Endothelial cell of umbilical vein (primary cell): ENCODE measurements at regions not wholly inside any gene's neighbourhood (a gene's known extent, or its start where the extent isn't known, plus 50 kb on each side); places are given as distances from the start of the nearest gene placed in this dataset.

Experiments used
- BruUV-seq: library from RNA; stranded (reverse); fragments of 400-500 nt; replicated peaks from 2 replicates; lab custom pipeline; 2021; lab: Mats Ljungman, UMichigan
- CTCF ChIA-PET: fragments of 300-600, 350-600 bp; sonication (Branson Sonifier 250); formaldehyde crosslinking; loops from one replicate; lab custom pipeline; 2021; ENCODE audit warnings: antibody characterized with exemption, inconsistent platforms; lab: Charles Lee
- POLR2A ChIA-PET: fragments of 300-600, 350-600 bp; sonication (Branson Sonifier 250); formaldehyde crosslinking; loops from one replicate; lab custom pipeline; 2021; ENCODE audit warnings: antibody characterized with exemption, inconsistent platforms; lab: Charles Lee
- DNase-seq: peaks from one replicate; pipeline ENCODE4 v3.0.0-alpha.2; 2011; ENCODE audit warnings: low read depth, low spot score
- FAIRE-seq: peaks from 2 replicates; lab custom pipeline; 2011; peaks lifted over from hg19 to GRCh38; lab: Jason Lieb, UNC
- H2AFZ ChIP-seq: 2 replicates; pipeline ENCODE4 v1.6.0; 2012; ENCODE audit warnings: low read depth, low read length, control low read depth, inconsistent platforms
- H3K27ac ChIP-seq: 2 replicates; pipeline ENCODE4 v1.5.1; 2011; ENCODE audit warnings: low read depth, mild to moderate bottlenecking, control low read depth, low read length, moderate library complexity; ENCODE audit not compliant: insufficient read depth
- H3K27me3 ChIP-seq, 2 experiments: 2 replicates each; pipeline versions ENCODE4 v1.6.0 to v1.6.1; 2011; ENCODE audit warnings: low read length in 2 of 2, mixed read lengths in 1 of 2; ENCODE audit not compliant: control insufficient read depth in 2 of 2, insufficient read depth in 2 of 2
- H3K36me3 ChIP-seq, 2 experiments: 2 replicates in 1 of 2; 3 replicates in 1 of 2; pipeline ENCODE4 v1.5.1; 2011; ENCODE audit warnings: low read length in 2 of 2, mild to moderate bottlenecking in 1 of 2, moderate library complexity in 1 of 2; ENCODE audit not compliant: control insufficient read depth in 2 of 2, insufficient read depth in 2 of 2; ENCODE audit errors: extremely low read depth in 1 of 2
- H3K4me1 ChIP-seq: 3 replicates; pipeline ENCODE4 v1.5.1; 2011; ENCODE audit warnings: mild to moderate bottlenecking, low read length; ENCODE audit not compliant: control insufficient read depth, insufficient read depth; ENCODE audit errors: extremely low read depth
- H3K4me2 ChIP-seq: 2 replicates; pipeline ENCODE4 v1.6.1; 2011; ENCODE audit warnings: low read length, control low read depth, mixed read lengths; ENCODE audit not compliant: insufficient read depth
- H3K4me3 ChIP-seq, 3 experiments: fragments of 200-600 bp in 1 of 3; sonication (generic), shearing (Covaris generic) in 1 of 3; replicated peaks in 1 of 3; 2 replicates each; pipeline ENCODE4 v1.5.1; 2011 to 2016; ENCODE audit warnings: control low read depth in 3 of 3, low read length in 3 of 3, mild to moderate bottlenecking in 2 of 3, inconsistent platforms in 1 of 3, low read depth in 1 of 3, moderate library complexity in 1 of 3; ENCODE audit not compliant: insufficient read depth in 1 of 3
- H3K79me2 ChIP-seq: 2 replicates; pipeline ENCODE4 v1.6.0; 2012; ENCODE audit warnings: low read length, inconsistent platforms; ENCODE audit not compliant: control insufficient read depth, insufficient read depth
- H3K9ac ChIP-seq: replicated peaks from 2 replicates; pipeline ENCODE3; 2011; ENCODE audit warnings: low read length, control low read depth; ENCODE audit not compliant: insufficient read depth; ENCODE audit errors: extremely low read depth
- H3K9me1 ChIP-seq: replicated peaks from 3 replicates; pipeline ENCODE4 v1.6.0; 2011; ENCODE audit warnings: mild to moderate bottlenecking, low read length; ENCODE audit not compliant: control insufficient read depth, insufficient read depth; ENCODE audit errors: extremely low read depth
- H3K9me3 ChIP-seq: replicated peaks from 2 replicates; pipeline ENCODE4 v1.5.1; 2012; ENCODE audit warnings: low read length, inconsistent platforms; ENCODE audit not compliant: control insufficient read depth, insufficient read depth
- H4K20me1 ChIP-seq: replicated peaks from 2 replicates; pipeline ENCODE3; 2011; ENCODE audit warnings: mild to moderate bottlenecking, low read length; ENCODE audit not compliant: control insufficient read depth, insufficient read depth; ENCODE audit errors: extremely low read depth
- CTCF ChIP-seq, 2 donors: IDR thresholded peaks; 1 replicate in 1 of 2; 2 replicates in 1 of 2; pipeline ENCODE4 v1.5.1; 2011; ENCODE audit warnings: low read length in 2 of 2, mild to moderate bottlenecking in 2 of 2, moderate library complexity in 2 of 2, control low read depth in 1 of 2, inconsistent platforms in 1 of 2, low read depth in 1 of 2; ENCODE audit not compliant: insufficient read depth in 1 of 2; ENCODE audit errors: extremely low read depth in 1 of 2
- EZH2 ChIP-seq: IDR thresholded peaks from 2 replicates; pipeline ENCODE4 v1.6.1; 2012; ENCODE audit warnings: borderline replicate concordance, low read depth, mild to moderate bottlenecking, moderate library complexity, low read length, inconsistent platforms; ENCODE audit not compliant: severe bottlenecking
- FOS ChIP-seq: IDR thresholded peaks from 2 replicates; pipeline ENCODE4 v1.6.1; 2011; ENCODE audit warnings: mild to moderate bottlenecking, low read length, moderate library complexity, borderline replicate concordance; ENCODE audit not compliant: insufficient read depth
- GATA2 ChIP-seq: IDR thresholded peaks from 2 replicates; pipeline ENCODE4 v1.7.0; 2011; ENCODE audit warnings: low read depth, mild to moderate bottlenecking, moderate library complexity, mixed read lengths, low read length; ENCODE audit not compliant: insufficient read length, insufficient read depth
- JUN ChIP-seq: IDR thresholded peaks from 2 replicates; pipeline ENCODE4 v1.6.1; 2011; ENCODE audit warnings: borderline replicate concordance, low read depth; ENCODE audit not compliant: insufficient read length, insufficient read depth
- MAX ChIP-seq: IDR thresholded peaks from 2 replicates; pipeline ENCODE4 v1.6.1; 2011; ENCODE audit not compliant: insufficient read depth, insufficient read length
- MYC ChIP-seq: IDR thresholded peaks from one replicate; pipeline ENCODE4 v1.6.1; 2011; ENCODE audit warnings: mild to moderate bottlenecking, low read depth, low read length
- POLR2A ChIP-seq: IDR thresholded peaks from 2 replicates; pipeline ENCODE4 v1.6.1; 2012; ENCODE audit warnings: low read depth, mild to moderate bottlenecking, control low read depth, low read length
- POLR2AphosphoS5 ChIP-seq: IDR thresholded peaks from 2 replicates; pipeline ENCODE4 v1.6.1; 2012; ENCODE audit warnings: low read depth, mild to moderate bottlenecking, control low read depth, low read length, moderate library complexity; ENCODE audit not compliant: insufficient read depth
- dilution Hi-C: fragments of 300-500 bp; cut with MboI; formaldehyde crosslinking; loops from one replicate; pipeline ENCODE4 v1.15.0; 2019; ENCODE audit warnings: low sequenced_read_pairs; ENCODE audit not compliant: extremely low pct_ligation_motif_present
- intact Hi-C: fragments of 100-400 bp; cut with micrococcal nuclease; formaldehyde crosslinking; loops from one replicate; pipeline ENCODE4 v1.10.0; 2022

DNA sequence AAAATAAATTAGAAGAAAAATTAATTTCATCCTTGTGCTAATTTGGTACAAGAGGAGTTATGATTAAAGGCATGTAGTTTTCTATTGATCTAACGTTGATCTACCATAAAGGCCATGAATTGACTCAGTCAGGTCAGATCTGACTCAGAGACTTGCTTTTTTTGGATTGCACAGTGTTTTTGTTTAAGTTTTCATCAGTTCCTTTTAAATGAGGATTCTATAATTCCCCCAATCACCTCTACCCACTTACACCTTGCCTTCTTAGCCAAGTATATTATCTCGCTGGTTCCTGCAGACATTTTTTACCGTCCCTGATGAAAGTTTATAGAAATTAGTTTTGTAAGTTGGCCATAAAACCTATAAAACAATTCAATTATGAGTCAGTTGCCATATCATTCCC, 132.4 kb upstream of the PALS2 start:
- TF ChIP-seq JUN (no peak), EZH2 (no peak), MAX (no peak), CTCF (IDR thresholded peaks at IDR 0.05; ENCODE audit: extremely low read depth in 1 of 2, insufficient read depth in 1 of 2, low read depth in 1 of 2, low read length in 2 of 2) (no peak)
- FAIRE-seq (no peak), DNase-seq (no peak)
- Histone ChIP-seq H3K9me1 (no peaks in the 10 kb centered on the region), H3K9ac (no peak overlapping the region), H3K9me3 (no peaks in the 10 kb centered on the region), H3K79me2 (no peaks in the 10 kb centered on the region), H3K27me3 (no peaks in the 10 kb centered on the region), H2AFZ (no peak overlapping the region), H3K36me3 (no peaks in the 10 kb centered on the region), H3K27ac (no peak overlapping the region), H3K4me2 (no peak overlapping the region), H3K4me3 (no peak overlapping the region), H4K20me1 (no peaks in the 10 kb centered on the region), H3K4me1 (no peaks in the 10 kb centered on the region)
- intact Hi-C loops (no loop called here), dilution Hi-C loops (no loop called here)
- ChIA-PET POLR2A (no interaction called here), CTCF (no interaction called here)
- no TSS peak for BruUV-seq

DNA sequence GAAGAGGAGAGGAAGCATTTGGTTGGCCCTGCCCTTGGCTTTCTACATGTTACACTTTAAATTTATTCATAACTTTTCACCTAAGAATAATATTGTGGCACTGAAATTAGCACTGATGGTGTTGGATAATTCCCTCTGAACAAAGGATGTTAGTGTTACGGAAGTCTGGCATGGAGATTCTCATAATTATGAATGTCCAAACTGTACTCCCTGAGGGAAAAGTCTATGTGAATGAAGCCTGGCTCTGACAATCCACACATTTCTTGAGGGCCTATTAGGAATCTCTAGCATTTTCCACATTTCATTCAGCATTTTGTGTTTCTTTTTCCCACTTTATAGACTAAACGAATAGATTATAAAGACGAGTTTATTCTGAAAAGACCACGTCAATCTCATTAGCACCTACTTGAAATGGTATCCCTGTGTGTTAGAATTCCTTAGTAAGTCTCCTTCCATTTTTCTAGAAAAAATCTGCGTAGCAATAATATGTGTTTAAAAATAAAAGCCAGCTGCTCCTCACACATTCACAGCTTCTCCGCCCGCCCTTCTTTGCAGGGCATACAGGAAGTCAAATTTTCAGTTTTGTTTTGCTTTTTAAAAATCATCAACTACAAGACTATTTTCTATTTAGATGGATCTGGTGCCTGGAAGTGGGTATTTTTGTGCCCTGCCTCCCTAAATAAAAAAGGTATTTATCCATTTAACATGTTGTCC, 131.8 kb upstream of the PALS2 start:
- BruUV-seq = no TSS peak
- no peak for DNase-seq
- Histone ChIP-seq H3K4me1 (no peaks in the 10 kb centered on the region), H3K79me2 (no peaks in the 10 kb centered on the region), H3K9me3 (no peaks in the 10 kb centered on the region), H3K27ac (no peak overlapping the region), H3K4me2 (no peak overlapping the region), H3K27me3 (no peaks in the 10 kb centered on the region), H4K20me1 (no peaks in the 10 kb centered on the region), H3K4me3 (no peak overlapping the region), H3K36me3 (no peaks in the 10 kb centered on the region), H3K9ac (no peak overlapping the region), H3K9me1 (no peaks in the 10 kb centered on the region), H2AFZ (no peak overlapping the region)
- CTCF ChIA-PET = no interaction called here
- intact Hi-C loops = no loop called here
- TF ChIP-seq EZH2 (no peak), JUN (no peak), MYC (no peak), GATA2 (no peak), MAX (no peak), CTCF (IDR thresholded peaks at IDR 0.05; ENCODE audit: extremely low read depth in 1 of 2, insufficient read depth in 1 of 2, low read depth in 1 of 2, low read length in 2 of 2) (no peak), FOS (no peak), POLR2A (no peak), POLR2AphosphoS5 (no peak)
- dilution Hi-C loops = no loop called here
- POLR2A ChIA-PET = no interaction called here
- no peak for FAIRE-seq
